Nephron (organoid): ENCODE measurements at regions not wholly inside any gene's neighbourhood (a gene's known extent, or its start where the extent isn't known, plus 50 kb on each side); places are given as distances from the start of the nearest gene placed in this dataset.

Source experiments
- H3K27ac Mint-ChIP-seq, 3 experiments: 2 replicates each; pipeline ENCODE4 v1.8.0; 2020; ENCODE audit warnings: mixed read lengths in 3 of 3, mild to moderate bottlenecking in 2 of 3, moderate library complexity in 1 of 3
- H3K27me3 Mint-ChIP-seq: 2 replicates; pipeline ENCODE4 v1.8.0; 2021; ENCODE audit warnings: low read depth, mild to moderate bottlenecking, moderate library complexity, mixed read lengths
- H3K36me3 Mint-ChIP-seq: 2 replicates; pipeline ENCODE4 v1.8.0; 2020; ENCODE audit warnings: low read depth, mixed read lengths
- H3K4me1 Mint-ChIP-seq: 2 replicates; pipeline ENCODE4 v1.8.0; 2020; ENCODE audit warnings: mixed read lengths
- H3K4me3 Mint-ChIP-seq, 3 experiments: 2 replicates each; pipeline ENCODE4 v1.8.0; 2020; ENCODE audit warnings: mild to moderate bottlenecking in 3 of 3, mixed read lengths in 3 of 3, moderate library complexity in 2 of 3
- H3K9me3 Mint-ChIP-seq: 2 replicates; pipeline ENCODE4 v1.8.0; 2020; ENCODE audit warnings: mixed read lengths
- TF ChIP-seq, protein P1 (sequence below), 3 experiments: fragments of 200-600 bp; sonication (generic); IDR thresholded peaks; one replicate each; pipeline ENCODE4 v1.5.0; 2021; ENCODE audit warnings: antibody characterized with exemption in 3 of 3; ENCODE audit not compliant: unreplicated experiment in 3 of 3

DNA sequence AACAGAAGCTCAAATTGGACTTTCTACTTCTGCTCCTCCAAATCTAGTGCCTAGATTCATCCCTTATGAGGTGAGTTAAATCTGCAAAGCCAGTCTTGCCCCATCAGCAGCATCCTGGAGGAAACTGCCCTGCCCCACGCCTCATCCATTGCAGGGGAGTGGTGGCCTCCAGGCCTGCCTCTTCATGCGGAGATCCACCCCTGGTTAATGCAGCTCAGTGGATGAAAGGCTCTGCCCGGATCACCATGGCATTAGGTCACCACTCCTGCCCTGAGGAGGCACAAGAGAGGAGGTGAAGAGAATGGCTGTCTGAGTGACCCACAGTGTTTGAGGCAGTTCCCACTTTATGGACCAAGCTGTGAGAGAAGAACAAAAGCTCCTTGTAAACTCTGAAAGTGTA lies 218.1 kb downstream of the C12orf75 start:
- no peaks in the 10 kb centered on the region for H3K36me3 Mint-ChIP-seq
- H3K27me3 Mint-ChIP-seq, result no peaks in the 10 kb centered on the region
- peaks cover under 1% of the 10 kb centered on the region for H3K4me1 Mint-ChIP-seq
- TF ChIP-seq, protein P1, sequence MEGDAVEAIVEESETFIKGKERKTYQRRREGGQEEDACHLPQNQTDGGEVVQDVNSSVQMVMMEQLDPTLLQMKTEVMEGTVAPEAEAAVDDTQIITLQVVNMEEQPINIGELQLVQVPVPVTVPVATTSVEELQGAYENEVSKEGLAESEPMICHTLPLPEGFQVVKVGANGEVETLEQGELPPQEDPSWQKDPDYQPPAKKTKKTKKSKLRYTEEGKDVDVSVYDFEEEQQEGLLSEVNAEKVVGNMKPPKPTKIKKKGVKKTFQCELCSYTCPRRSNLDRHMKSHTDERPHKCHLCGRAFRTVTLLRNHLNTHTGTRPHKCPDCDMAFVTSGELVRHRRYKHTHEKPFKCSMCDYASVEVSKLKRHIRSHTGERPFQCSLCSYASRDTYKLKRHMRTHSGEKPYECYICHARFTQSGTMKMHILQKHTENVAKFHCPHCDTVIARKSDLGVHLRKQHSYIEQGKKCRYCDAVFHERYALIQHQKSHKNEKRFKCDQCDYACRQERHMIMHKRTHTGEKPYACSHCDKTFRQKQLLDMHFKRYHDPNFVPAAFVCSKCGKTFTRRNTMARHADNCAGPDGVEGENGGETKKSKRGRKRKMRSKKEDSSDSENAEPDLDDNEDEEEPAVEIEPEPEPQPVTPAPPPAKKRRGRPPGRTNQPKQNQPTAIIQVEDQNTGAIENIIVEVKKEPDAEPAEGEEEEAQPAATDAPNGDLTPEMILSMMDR (IDR thresholded peaks at IDR 0.05; ENCODE audit: unreplicated experiment in 3 of 3), result no peak
- H3K4me3 Mint-ChIP-seq, result no peak overlapping the region
- peaks cover 7% of the 10 kb centered on the region for H3K9me3 Mint-ChIP-seq
- H3K27ac Mint-ChIP-seq, result no peak overlapping the region

DNA sequence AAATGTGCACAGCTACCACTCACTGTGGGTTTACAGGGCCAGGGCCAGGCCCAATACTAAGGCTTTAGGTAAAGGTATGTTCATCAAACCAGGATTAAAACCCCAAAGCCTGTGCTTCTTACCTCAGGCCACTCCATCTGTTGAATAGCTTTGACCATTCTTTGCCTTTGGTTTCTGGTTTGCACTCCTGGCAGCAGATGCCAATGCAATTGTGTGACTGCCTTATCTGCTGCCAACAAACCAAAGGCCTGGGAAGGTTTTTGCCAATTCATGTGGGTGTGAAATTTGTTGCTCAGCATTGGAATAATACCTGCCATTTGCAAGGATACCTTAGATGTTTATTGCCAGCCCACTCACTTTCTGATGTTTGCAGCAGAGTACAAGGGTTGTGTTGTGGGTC lies 221.6 kb downstream of the C12orf75 start:
- peaks cover 4% of the 10 kb centered on the region for H3K27me3 Mint-ChIP-seq
- H3K4me3 Mint-ChIP-seq, result no peak overlapping the region
- H3K27ac Mint-ChIP-seq, result no peak overlapping the region
- TF ChIP-seq, protein P1 (IDR thresholded peaks at IDR 0.05; ENCODE audit: unreplicated experiment in 3 of 3), result no peak
- H3K36me3 Mint-ChIP-seq, result no peaks in the 10 kb centered on the region
- H3K4me1 Mint-ChIP-seq, result peaks cover 21% of the 10 kb centered on the region
- no peaks in the 10 kb centered on the region for H3K9me3 Mint-ChIP-seq

DNA sequence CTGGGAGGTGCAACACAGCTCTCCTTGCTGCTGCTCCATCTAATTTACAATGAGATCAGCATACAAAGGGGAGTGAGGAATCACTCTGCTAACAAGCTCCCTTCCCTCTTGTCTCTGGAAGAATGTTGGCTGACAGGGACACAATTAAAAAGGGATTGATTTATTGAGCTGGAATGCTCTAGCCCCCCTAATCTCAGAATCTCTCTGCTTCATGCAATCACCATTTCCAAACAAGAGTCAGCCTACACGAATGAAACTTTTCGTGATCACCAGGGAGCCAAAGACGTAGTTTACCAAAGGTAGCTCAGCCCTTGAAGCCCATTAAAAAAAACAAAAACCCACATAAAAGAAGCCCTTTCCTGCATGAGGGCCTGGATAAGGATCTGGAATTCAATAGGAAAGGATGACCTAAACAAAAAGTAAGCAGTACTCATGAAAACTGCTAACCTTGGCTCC lies 223.8 kb downstream of the C12orf75 start:
- peaks cover 21% of the 10 kb centered on the region for H3K4me1 Mint-ChIP-seq
- no peak overlapping the region for H3K4me3 Mint-ChIP-seq
- H3K27me3 Mint-ChIP-seq, result peaks cover 10% of the 10 kb centered on the region
- peak overlapping the region; percentile 45 to 80 (median 73) for H3K27ac Mint-ChIP-seq
- no peaks in the 10 kb centered on the region for H3K36me3 Mint-ChIP-seq
- TF ChIP-seq, protein P1 (IDR thresholded peaks at IDR 0.05; ENCODE audit: unreplicated experiment in 3 of 3), result no peak
- no peaks in the 10 kb centered on the region for H3K9me3 Mint-ChIP-seq

DNA sequence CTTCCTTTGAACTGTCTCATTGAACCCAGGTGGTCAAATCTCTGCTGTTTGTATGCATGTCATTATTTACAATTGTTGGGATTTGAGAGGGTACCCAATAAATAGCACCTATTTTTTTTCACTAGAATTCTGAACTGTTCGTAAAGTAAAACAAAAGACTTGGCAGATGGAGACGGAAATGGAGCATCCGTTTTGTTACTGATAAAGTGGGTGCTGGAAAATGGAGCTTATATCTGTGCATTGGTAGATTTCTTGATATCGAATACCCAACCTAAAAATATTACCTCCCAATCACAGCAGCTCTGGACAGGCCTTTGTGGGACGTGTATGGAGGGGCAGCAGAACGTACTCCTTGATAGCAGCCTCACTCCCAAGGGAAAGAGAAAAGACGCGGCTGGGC lies 224.4 kb downstream of the C12orf75 start:
- Mint-ChIP-seq H3K4me3 (no peak overlapping the region), H3K36me3 (no peaks in the 10 kb centered on the region), H3K4me1 (peaks cover 21% of the 10 kb centered on the region), H3K9me3 (no peaks in the 10 kb centered on the region), H3K27ac (peak overlapping the region in 2 of 3 experiments; percentile 45 to 80), H3K27me3 (peaks cover 12% of the 10 kb centered on the region)
- TF ChIP-seq, protein P1 (IDR thresholded peaks at IDR 0.05; ENCODE audit: unreplicated experiment in 3 of 3), result no peak

DNA sequence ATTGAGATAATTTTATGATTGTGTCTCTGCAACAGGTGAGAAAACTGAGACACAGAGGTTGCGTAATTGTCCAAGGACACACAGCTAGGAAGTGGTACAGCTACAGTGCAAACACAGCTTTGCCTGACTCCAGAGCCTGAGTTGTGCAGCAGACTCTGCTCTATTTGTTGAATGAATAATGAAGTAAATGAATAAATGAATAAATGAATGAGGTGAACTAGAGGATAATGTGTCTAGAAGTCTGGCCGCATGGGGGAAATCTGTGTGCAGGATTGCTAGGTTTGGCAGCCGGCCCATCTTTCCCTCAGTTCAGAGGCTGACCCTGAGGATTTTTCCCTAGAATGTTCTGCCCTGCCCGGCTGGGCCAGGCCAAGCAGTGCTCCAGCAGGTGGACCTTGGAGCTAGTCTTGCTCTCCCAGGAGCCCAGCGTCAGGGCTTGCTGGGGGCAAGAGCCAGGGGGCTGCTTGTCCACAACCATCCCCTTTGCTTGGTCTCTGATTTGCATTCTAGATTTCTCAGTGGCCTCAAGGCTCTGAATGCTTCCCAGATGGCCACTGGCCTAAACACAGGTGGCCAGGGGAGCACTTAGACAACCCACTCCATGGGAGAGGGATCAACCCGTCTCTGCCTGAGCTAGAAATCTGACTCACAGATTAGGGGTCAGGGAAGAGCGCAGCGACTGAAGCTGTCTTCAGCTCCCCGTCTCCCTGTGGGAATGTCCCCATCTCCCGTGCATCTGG lies 225.2 kb downstream of the C12orf75 start:
- no peaks in the 10 kb centered on the region for H3K36me3 Mint-ChIP-seq
- H3K27ac Mint-ChIP-seq, result peak overlapping the region in 1 of 3 experiments; percentile 24
- H3K4me1 Mint-ChIP-seq, result peaks cover 25% of the 10 kb centered on the region
- H3K9me3 Mint-ChIP-seq, result no peaks in the 10 kb centered on the region
- peaks cover 12% of the 10 kb centered on the region for H3K27me3 Mint-ChIP-seq
- no peak overlapping the region for H3K4me3 Mint-ChIP-seq
- TF ChIP-seq, protein P1 (IDR thresholded peaks at IDR 0.05; ENCODE audit: unreplicated experiment in 3 of 3), result no peak

DNA sequence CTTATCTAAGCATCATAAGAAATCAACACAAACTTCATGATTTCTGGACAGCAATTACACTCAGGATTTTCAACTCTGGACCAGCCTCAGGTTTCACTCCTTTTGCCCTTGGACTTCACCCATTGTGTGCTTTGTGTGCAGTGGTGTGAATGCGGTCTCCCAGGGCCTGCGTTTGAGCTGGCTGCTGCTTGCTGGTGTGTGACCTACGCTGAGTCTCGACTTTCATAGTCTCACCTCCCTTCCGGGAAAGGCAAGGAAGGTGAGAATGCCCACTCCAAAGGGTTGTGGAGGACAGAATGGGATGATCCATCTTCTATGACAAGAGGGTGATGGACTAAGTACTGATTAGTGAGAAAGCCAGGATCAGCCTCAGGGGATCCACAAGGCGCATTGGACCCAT lies 228.8 kb downstream of the C12orf75 start:
- H3K9me3 Mint-ChIP-seq, result no peaks in the 10 kb centered on the region
- H3K27me3 Mint-ChIP-seq, result peaks cover 8% of the 10 kb centered on the region
- no peaks in the 10 kb centered on the region for H3K36me3 Mint-ChIP-seq
- H3K4me1 Mint-ChIP-seq, result peaks cover 31% of the 10 kb centered on the region
- no peak overlapping the region for H3K4me3 Mint-ChIP-seq
- H3K27ac Mint-ChIP-seq, result no peak overlapping the region
- TF ChIP-seq, protein P1 (IDR thresholded peaks at IDR 0.05; ENCODE audit: unreplicated experiment in 3 of 3), result no peak
